ENCODE measurements at regions not wholly inside any gene's neighbourhood (a gene's known extent, or its start where the extent isn't known, plus 50 kb on each side); places are given as distances from the start of the nearest gene placed in this dataset.
"Not testable (repeated sequence)": the region's sequence is repeated elsewhere in the genome, so short reads cannot be mapped to it uniquely, and the experiment has no call there.

GRCh38 chr11:31956310-31956709 lies 134.6 kb upstream of the RCN1 start:
- no peak for DNase-seq

- no peak for DNase-seq
Observed at GRCh38 chr11:31955838-31956237, 135.0 kb upstream of the RCN1 start.

- no peak for DNase-seq
Observed at GRCh38 chr11:31953803-31954327, 137.0 kb upstream of the RCN1 start.

- not testable (repeated sequence) for DNase-seq
Observed at GRCh38 chr11:31949733-31950200, 138.6 kb upstream of the PAX6 start.

GRCh38 chr11:31947051-31947450 lies 135.9 kb upstream of the PAX6 start:
- no peak for DNase-seq

GRCh38 chr11:31943056-31943780 lies 132.1 kb upstream of the PAX6 start:
- no peak for DNase-seq

- DNase-seq, result no peak
Observed at GRCh38 chr11:31940371-31941037, 129.4 kb upstream of the PAX6 start.

- DNase-seq, result no peak
Observed at GRCh38 chr11:31939004-31939403, 127.9 kb upstream of the PAX6 start.

- no peak for DNase-seq
Observed at GRCh38 chr11:31936312-31936711, 125.2 kb upstream of the PAX6 start.

- DNase-seq, result no peak
Observed at GRCh38 chr11:31932879-31933278, 121.8 kb upstream of the PAX6 start.

GRCh38 chr11:31927982-31928381 lies 116.9 kb upstream of the PAX6 start:
- DNase-seq, result no peak

GRCh38 chr11:31926816-31927528 lies 115.8 kb upstream of the PAX6 start:
- DNase-seq, result no peak

- DNase-seq, result no peak
Observed at GRCh38 chr11:31926106-31926505, 115.0 kb upstream of the PAX6 start.

- DNase-seq, result no peak
Observed at GRCh38 chr11:31922450-31922849, 111.3 kb upstream of the PAX6 start.

GRCh38 chr11:31921081-31921480 lies 110.0 kb upstream of the PAX6 start:
- DNase-seq, result no peak

GRCh38 chr11:31919175-31919574 lies 108.1 kb upstream of the PAX6 start:
- DNase-seq, result no peak

- DNase-seq, result no peak
Observed at GRCh38 chr11:31915867-31916266, 104.7 kb upstream of the PAX6 start.

- DNase-seq, result no peak
Observed at GRCh38 chr11:31913985-31914384, 102.9 kb upstream of the PAX6 start.

- no peak for DNase-seq
Observed at GRCh38 chr11:31912808-31913207, 101.7 kb upstream of the PAX6 start.

GRCh38 chr11:31910950-31911576 lies 99.9 kb upstream of the PAX6 start:
- DNase-seq, result no peak

GRCh38 chr11:31903225-31904074 lies 92.3 kb upstream of the PAX6 start:
- no peak for DNase-seq

GRCh38 chr11:31902706-31903105 lies 91.6 kb upstream of the PAX6 start:
- DNase-seq, result no peak
